ENCODE measurements at regions not wholly inside any gene's neighbourhood (a gene's known extent, or its start where the extent isn't known, plus 50 kb on each side); places are given as distances from the start of the nearest gene placed in this dataset.

- H4K20me1 ChIP-seq (replicated peaks; ENCODE audit: insufficient read depth) = no peaks in the 10 kb centered on the region
- H3K4me3 ChIP-seq = no peak overlapping the region
- H3K36me3 ChIP-seq (ENCODE audit: insufficient read depth) = no peaks in the 10 kb centered on the region
- no peaks in the 10 kb centered on the region for H3F3A ChIP-seq (replicated peaks; ENCODE audit: low read depth)
- H3K36me3 Mint-ChIP-seq (ENCODE audit: low read depth) = no peaks in the 10 kb centered on the region
- peaks cover 5% of the 10 kb centered on the region; the same call in 2 of the 3 replicates for H3K9me3 Mint-ChIP-seq
- no peak overlapping the region for H3K27ac ChIP-seq (ENCODE audit: low read depth)
- H3K4me1 Mint-ChIP-seq = no peaks in the 10 kb centered on the region
- H3K27me3 ChIP-seq (ENCODE audit: insufficient read depth) = no peaks in the 10 kb centered on the region
- H3K27ac Mint-ChIP-seq = no peak overlapping the region
- no peak overlapping the region for H3K4me2 ChIP-seq
- no peaks in the 10 kb centered on the region for H3K4me1 ChIP-seq (ENCODE audit: insufficient read depth)
- TF ChIP-seq, protein P1, sequence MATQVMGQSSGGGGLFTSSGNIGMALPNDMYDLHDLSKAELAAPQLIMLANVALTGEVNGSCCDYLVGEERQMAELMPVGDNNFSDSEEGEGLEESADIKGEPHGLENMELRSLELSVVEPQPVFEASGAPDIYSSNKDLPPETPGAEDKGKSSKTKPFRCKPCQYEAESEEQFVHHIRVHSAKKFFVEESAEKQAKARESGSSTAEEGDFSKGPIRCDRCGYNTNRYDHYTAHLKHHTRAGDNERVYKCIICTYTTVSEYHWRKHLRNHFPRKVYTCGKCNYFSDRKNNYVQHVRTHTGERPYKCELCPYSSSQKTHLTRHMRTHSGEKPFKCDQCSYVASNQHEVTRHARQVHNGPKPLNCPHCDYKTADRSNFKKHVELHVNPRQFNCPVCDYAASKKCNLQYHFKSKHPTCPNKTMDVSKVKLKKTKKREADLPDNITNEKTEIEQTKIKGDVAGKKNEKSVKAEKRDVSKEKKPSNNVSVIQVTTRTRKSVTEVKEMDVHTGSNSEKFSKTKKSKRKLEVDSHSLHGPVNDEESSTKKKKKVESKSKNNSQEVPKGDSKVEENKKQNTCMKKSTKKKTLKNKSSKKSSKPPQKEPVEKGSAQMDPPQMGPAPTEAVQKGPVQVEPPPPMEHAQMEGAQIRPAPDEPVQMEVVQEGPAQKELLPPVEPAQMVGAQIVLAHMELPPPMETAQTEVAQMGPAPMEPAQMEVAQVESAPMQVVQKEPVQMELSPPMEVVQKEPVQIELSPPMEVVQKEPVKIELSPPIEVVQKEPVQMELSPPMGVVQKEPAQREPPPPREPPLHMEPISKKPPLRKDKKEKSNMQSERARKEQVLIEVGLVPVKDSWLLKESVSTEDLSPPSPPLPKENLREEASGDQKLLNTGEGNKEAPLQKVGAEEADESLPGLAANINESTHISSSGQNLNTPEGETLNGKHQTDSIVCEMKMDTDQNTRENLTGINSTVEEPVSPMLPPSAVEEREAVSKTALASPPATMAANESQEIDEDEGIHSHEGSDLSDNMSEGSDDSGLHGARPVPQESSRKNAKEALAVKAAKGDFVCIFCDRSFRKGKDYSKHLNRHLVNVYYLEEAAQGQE (IDR thresholded peaks at IDR 0.05; ENCODE audit: unreplicated experiment) = no peak
- no peak for TF ChIP-seq JUNB (IDR thresholded peaks at IDR 0.05; ENCODE audit: unreplicated experiment)
- TF ChIP-seq, protein P2, sequence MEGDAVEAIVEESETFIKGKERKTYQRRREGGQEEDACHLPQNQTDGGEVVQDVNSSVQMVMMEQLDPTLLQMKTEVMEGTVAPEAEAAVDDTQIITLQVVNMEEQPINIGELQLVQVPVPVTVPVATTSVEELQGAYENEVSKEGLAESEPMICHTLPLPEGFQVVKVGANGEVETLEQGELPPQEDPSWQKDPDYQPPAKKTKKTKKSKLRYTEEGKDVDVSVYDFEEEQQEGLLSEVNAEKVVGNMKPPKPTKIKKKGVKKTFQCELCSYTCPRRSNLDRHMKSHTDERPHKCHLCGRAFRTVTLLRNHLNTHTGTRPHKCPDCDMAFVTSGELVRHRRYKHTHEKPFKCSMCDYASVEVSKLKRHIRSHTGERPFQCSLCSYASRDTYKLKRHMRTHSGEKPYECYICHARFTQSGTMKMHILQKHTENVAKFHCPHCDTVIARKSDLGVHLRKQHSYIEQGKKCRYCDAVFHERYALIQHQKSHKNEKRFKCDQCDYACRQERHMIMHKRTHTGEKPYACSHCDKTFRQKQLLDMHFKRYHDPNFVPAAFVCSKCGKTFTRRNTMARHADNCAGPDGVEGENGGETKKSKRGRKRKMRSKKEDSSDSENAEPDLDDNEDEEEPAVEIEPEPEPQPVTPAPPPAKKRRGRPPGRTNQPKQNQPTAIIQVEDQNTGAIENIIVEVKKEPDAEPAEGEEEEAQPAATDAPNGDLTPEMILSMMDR (conservative IDR thresholded peaks at IDR 0.05; ENCODE audit: low read depth in 2 of 2) = no peak
- ATAC-seq = no peak
- peaks cover 2% of the 10 kb centered on the region for H3K27me3 Mint-ChIP-seq (ENCODE audit: insufficient read depth, low read depth, poor library complexity)
- H3K9me2 ChIP-seq (ENCODE audit: insufficient read depth) = no peaks in the 10 kb centered on the region
- DNase-seq (ENCODE audit: low spot score) = no peak
- H3K4me3 Mint-ChIP-seq = no peak overlapping the region
- no peak overlapping the region for H2AFZ ChIP-seq
- no peaks in the 10 kb centered on the region for H3K79me2 ChIP-seq (replicated peaks; ENCODE audit: insufficient read depth)
Measured at GRCh38 chr6:6964675-6965074, 143.1 kb upstream of the RREB1 start.

DNA sequence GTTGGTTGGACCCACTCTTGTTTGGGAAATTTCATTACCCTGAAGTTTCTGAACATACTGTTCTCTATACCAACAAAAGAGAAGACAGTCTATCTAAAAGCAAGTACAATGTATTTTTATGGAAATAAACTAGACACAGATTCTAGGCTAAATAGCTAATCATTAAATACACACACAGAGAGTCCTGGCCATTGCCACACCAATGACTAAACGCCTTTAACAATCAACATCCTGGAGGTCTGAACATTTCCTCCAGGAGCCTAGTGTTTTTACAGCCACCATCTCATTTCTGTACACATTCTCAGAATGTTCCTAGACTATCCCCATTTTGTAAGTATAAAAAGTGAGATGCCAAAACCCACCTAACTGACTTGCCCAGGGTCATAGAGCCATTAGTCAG is 141.6 kb upstream of the RREB1 start:
- Mint-ChIP-seq H3K4me3 (no peak overlapping the region), H3K27me3 (ENCODE audit: insufficient read depth, low read depth, poor library complexity) (peaks cover 2% of the 10 kb centered on the region), H3K27ac (no peak overlapping the region), H3K9me3 (no peaks in the 10 kb centered on the region), H3K36me3 (ENCODE audit: low read depth) (no peaks in the 10 kb centered on the region), H3K4me1 (no peaks in the 10 kb centered on the region; the same call in 2 of the 3 replicates)
- Histone ChIP-seq H2AFZ (no peak overlapping the region), H3K4me3 (no peak overlapping the region), H3F3A (replicated peaks; ENCODE audit: low read depth) (no peaks in the 10 kb centered on the region), H3K27me3 (ENCODE audit: insufficient read depth) (no peaks in the 10 kb centered on the region), H4K20me1 (replicated peaks; ENCODE audit: insufficient read depth) (no peaks in the 10 kb centered on the region), H3K27ac (ENCODE audit: low read depth) (no peak overlapping the region), H3K36me3 (ENCODE audit: insufficient read depth) (no peaks in the 10 kb centered on the region), H3K4me2 (no peak overlapping the region), H3K79me2 (replicated peaks; ENCODE audit: insufficient read depth) (no peaks in the 10 kb centered on the region), H3K9me2 (ENCODE audit: insufficient read depth) (no peaks in the 10 kb centered on the region), H3K4me1 (ENCODE audit: insufficient read depth) (no peaks in the 10 kb centered on the region)
- ATAC-seq (no peak), DNase-seq (ENCODE audit: low spot score) (no peak)
- TF ChIP-seq CREB1 (CRISPR knock-in tag; IDR thresholded peaks at IDR 0.05; ENCODE audit: low read depth) (no peak), ZNF331 (CRISPR knock-in tag; IDR thresholded peaks at IDR 0.05; ENCODE audit: low read depth) (no peak), NANOG (IDR thresholded peaks at IDR 0.05; ENCODE audit: borderline replicate concordance) (no peak), ZNF114 (CRISPR knock-in tag; IDR thresholded peaks at IDR 0.05) (no peak), STAT1 (IDR thresholded peaks at IDR 0.05; ENCODE audit: unreplicated experiment) (no peak), EZH2 (IDR thresholded peaks at IDR 0.05; ENCODE audit: low read depth, unreplicated experiment) (no peak), POLR2AphosphoS5 (IDR thresholded peaks at IDR 0.05; ENCODE audit: low read depth) (no peak)
- TF ChIP-seq, protein P1 (IDR thresholded peaks at IDR 0.05; ENCODE audit: unreplicated experiment) = no peak
- TF ChIP-seq, protein P3, sequence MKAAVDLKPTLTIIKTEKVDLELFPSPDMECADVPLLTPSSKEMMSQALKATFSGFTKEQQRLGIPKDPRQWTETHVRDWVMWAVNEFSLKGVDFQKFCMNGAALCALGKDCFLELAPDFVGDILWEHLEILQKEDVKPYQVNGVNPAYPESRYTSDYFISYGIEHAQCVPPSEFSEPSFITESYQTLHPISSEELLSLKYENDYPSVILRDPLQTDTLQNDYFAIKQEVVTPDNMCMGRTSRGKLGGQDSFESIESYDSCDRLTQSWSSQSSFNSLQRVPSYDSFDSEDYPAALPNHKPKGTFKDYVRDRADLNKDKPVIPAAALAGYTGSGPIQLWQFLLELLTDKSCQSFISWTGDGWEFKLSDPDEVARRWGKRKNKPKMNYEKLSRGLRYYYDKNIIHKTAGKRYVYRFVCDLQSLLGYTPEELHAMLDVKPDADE (IDR thresholded peaks at IDR 0.05) = no peak
